Fibroblast of skin of right quadriceps (primary cell): ENCODE measurements at regions not wholly inside any gene's neighbourhood (a gene's known extent, or its start where the extent isn't known, plus 50 kb on each side); places are given as distances from the start of the nearest gene placed in this dataset.
"Not testable (repeated sequence)": the region's sequence is repeated elsewhere in the genome, so short reads cannot be mapped to it uniquely, and the experiment has no call there.

Experiments used
- DNase-seq: peaks from one replicate; pipeline ENCODE4 v3.0.0-alpha.2; 2013

DNA sequence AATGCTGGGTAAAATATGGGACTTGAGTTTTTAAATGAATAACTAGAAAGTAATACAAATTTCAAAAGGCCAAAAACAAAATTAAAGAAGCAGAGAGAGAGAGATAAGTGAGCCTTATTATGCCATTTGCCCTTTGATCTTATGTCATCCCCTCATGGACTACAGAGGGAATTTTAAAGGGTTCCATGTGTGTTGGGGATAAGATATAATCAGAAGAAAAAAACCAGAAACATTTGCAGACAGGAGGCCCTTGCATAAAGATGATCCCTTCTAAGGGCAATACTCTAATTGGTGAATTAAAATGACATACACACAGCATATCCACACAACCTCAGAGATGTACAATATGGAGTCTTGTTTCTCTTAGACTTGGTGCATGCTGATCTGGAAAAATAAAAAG lies 406.6 kb upstream of the LARGE1 start:
- DNase-seq: no peak

DNA sequence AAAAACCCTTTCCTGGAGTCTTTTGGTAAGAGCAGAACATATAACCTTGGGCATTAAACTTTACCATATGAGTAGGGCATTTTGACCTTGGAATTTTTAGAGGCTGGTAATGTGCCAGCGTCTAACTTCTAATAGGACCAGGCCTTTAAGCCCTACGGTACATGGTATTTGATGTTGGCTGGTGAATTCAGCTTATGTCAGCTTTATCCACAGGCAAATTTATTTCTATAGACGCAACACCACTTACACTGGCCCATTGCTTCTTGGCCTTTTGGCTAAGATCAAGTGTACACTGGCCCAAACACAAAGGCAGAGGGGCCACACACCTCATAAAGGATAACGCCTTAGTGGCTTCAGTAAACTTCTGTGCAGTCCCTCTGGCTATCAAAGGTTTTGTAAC lies 410.2 kb upstream of the LARGE1 start:
- no peak for DNase-seq

DNA sequence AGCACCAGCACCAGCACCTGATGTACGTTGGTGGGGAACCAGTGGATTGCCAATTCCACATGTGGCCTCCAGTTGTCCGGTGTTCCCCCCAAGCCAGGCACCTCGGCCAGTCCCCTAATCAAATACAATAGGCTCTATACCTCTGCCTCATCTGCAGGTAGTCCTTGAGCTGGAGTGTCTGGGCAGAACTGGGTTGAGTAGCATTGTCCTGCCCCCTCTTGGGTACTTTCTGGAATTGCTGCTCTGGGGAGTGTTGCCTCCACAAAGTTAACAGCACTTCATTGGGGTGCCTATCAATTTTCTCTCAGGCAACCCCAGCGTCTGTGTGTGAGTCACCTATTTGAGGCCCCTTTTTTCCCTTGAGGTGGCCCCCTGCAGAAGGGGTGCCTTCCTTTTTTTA lies 413.0 kb upstream of the LARGE1 start:
- no peak for DNase-seq

DNA sequence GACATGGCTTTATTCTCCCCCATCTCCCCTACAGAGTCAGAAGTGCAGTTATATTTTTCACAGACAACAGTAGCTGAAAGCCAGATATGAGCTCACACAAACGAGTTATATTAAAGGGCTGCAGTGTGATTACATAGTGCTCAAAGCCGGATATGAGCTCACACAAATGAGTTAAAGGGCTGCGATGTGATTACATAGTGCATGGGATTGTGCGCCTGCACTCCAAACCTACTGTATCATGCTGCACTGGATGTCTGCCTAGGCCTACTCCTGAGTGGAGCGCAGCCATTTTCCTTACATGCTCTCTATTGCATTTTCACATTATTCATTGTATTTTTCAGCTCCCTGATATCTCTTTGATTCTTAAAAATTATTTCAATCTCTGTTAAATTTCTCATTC lies 414.6 kb upstream of the LARGE1 start:
- no peak for DNase-seq

DNA sequence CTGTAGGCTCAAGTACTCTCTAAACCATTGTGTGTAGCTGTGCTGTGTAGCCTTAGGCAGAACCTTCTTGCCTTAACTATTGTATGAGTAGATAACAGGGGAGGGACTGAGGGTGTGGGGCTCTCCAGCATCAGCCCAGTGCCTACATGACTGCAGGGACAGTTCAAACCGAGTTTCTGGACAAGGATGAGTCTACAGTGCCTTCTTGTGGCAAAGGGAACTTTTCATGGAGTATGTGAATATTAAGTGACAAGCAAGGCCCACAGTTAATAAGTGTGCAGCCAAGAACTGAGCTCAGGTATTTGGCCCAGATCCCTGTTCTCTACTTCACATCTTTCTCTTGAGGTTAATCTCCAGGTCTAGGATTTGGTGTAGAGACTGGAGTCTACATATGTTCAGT lies 424.4 kb upstream of the LARGE1 start:
- DNase-seq: no peak

DNA sequence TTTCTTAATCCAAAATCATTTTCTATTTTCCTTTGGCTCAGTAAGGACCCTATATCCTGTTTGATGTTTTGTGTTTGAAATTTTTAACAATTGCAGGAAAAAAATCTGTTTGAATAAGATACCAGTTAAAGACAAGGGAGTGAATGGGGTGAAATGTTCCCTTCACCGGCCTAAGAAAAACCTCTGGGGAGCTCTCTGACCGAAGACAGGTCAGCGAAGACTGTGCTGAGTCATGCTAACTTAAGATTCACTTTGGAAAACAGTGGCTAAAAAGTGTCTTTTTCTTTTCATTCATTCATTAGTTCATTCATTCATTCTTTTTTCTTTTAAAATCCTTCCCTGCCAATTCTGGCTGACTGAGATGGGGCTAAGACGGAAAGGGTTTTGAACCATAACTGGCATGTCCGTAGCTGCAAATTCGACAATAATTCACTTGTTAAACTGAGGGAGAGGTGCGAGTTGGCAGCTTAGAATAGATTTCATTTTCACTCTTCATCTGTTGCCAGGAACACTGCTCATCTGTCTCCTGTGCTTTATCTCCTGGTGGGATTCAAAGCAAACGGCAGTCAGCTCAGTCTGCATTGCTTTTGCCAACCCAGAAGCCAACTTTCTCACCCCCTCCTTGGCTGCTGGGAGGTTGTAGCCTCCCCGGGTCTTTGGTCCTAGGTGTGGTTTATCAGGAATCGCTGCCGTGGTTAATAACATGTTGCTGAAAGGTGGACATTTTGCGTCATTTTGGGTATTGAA lies 434.0 kb upstream of the LARGE1 start:
- no peak for DNase-seq

DNA sequence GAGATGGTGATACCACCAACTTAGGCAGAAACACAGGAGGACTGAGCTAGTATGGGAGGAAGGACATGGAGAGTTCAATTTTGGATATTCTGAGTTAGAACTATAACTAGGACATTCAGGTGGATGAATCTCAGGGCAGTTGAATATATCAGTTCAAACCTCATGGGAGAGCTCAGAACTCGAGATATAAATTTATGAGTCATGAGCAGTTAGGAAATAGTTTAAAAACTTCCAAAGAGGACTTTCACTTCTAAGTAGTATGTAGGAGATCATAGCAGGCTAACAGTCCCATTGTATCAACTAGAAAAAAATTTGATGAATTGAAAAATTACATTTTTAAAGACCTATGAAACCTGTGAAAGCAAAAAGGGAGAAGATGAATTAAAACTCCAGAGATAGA lies 436.2 kb upstream of the LARGE1 start:
- DNase-seq: no peak

DNA sequence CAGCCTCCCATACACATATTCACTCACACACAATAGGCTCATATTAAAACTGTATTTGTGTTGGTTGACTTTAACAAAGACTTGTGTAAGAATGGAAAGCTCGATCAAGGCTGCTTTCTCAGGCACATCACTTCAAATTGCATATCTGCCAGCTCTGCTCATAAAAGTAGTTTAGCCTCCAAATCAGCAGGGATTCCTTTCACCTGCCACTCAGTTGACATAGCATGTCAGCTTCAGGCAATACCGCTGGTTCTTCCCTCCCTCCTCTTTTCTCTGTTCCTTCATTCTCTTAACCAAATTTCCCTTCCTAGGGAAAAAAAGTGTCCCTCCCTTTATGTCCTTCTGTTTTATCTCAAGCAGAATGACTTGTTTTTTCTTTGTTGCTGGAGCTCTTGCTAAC lies 450.4 kb upstream of the LARGE1 start:
- no peak for DNase-seq

DNA sequence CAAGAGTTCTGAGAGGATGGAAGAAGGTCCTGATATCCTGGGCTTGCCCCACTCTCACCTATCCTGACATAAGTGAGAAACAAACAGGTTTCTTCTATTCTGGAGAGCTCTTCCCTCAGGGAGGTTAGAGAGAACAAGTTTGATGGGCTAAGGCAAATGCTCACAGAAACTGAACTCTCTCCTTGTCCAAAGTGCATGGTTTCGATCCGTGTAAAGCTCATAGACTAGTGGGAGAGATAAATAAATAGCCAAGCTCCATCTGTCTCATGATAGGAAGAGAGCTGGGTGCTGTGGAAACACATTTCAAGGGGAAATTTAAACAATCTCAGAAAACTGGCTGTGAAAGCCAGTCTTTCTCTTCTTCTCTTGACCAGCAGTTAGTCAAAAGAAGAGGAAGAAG lies 459.5 kb upstream of the LARGE1 start:
- no peak for DNase-seq

DNA sequence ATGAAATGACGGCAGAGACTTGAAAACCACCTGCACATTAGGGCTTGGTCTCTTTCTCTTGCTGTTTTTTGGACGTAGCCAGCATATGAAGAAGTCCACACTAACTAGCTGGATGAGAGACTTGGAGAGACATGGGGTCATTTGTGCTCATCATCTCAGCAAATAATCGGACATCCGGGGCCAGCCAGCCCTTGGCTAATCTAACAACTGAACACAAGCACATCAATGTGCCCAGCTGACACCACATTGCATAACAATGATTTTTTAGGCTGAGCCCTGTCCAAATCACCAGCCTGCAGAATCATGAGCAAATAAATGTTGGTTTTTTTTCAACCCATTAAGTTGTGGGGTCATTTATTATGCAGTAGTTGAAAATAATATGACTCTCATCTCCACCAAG lies 460.3 kb upstream of the LARGE1 start:
- DNase-seq: no peak

DNA sequence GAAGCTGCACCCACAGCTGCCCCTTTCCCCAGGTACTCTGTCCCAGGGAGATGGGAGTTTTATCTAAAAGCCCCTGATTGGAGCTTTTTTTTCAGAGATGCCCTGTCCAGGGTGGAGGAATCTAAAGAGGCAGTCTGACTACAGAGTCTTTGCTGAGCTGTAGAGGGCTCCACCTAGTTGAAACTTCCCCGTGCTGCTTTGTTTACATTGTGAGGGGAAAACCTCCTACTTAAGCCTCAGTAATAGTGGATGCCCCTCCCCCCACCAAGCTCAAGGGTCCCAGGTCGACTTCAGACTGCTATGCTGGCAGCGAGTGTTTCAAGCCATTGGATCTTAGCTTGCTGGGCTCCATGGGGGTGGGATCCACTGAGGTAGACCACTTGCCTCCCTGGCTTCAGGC lies 470.1 kb upstream of the LARGE1 start:
- no peak for DNase-seq

DNA sequence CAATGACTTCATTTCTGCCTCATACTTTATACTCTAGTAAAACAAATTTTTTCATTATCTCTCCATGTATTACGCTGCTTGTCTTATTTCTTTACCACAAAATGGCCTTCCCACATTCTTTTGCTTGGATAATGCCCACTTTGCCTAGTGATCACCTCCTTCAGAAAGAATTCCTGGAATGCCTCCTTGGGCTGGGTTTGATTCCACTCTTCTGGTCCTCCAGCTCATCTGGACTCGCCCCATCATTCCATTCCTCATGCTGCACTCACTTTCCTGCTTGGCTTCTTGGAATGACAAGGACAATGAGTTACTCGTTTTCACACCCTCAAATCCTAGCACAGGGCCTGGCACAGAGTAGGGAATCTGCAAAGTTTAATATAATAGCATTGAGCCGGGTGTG lies 475.1 kb upstream of the LARGE1 start:
- DNase-seq: no peak

DNA sequence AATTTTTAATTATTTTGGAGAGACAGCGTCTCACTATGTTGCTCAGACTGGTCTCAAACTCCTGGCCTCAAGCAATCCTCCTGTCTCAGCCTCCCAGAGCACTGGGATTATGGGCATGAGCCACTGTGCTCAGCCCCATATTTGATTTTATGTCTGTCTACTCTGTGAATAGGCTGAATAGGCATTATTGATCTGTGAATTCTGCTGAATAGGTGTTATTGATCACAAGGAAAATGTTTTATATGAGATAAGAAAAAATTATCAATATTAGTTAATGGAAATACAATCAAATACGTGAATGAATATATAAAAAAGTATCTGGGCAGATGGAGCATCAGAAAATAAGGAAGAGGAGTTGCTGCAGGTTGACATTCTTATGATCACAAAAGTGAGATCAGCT lies 483.4 kb upstream of the LARGE1 start:
- DNase-seq: no peak

DNA sequence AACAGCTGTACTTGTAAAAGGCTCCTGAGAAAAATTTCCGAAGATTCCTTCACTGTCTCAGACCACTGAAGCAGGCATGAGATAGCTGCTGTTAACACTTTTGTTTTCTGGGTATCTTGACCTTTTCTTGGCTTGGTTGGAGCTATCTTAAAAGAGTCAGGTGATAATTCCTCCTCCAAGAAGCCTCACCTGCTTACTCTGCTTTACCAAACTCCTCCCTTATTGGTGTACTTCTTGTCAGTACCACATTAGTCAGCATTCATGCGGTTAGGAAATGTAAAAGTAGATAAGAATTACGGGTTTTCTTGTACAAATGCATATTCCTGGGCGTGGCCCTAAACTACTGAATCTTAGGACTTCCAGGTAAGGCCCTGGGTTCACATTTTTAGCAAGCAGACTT lies 489.8 kb upstream of the LARGE1 start:
- DNase-seq: no peak

DNA sequence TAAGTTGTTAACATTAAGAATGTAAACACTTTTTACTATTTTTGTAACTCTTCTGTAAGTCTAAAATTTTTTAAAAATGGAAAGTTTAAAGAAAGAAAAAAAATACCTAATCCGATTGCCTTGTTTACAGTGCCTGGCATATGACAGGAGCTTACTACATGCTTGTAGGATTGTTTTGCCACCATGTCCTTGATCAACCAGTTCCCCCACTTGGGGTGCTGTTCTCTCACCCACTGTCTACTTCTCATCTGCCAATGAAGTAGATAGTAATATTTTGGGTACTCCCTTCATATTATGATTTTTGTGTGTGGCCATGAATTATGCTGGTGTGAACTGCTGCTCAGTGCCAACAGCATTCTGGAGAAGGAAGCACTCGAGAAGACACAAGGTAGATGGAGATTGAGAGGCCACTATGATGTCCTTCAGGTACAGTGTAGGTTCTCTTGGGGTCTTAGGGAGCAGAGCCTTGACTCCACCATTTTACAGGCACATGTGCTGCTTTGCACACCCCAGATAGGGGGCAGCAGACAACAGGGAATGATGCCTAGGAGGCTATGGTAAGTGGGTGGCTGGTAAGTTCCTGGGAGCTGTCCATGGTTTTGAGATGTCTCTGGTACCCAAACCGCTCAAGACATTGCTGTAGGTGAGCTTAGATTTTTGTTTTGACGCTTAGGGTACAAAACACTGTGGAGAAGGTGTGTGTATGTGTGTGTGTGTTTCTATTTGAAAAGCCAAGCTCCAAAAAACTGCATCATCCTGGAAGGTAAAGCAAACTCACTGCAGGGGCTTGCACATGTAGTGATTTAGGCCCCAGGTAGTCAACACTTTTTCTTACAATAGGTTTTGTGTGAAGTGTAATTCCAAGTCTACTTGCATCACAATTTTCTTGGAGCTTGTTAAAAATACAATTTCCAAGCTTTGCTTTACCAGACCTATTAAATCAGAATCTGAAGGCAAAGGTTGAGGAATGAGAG lies 494.5 kb upstream of the LARGE1 start:
- peak; percentile 32 for DNase-seq

DNA sequence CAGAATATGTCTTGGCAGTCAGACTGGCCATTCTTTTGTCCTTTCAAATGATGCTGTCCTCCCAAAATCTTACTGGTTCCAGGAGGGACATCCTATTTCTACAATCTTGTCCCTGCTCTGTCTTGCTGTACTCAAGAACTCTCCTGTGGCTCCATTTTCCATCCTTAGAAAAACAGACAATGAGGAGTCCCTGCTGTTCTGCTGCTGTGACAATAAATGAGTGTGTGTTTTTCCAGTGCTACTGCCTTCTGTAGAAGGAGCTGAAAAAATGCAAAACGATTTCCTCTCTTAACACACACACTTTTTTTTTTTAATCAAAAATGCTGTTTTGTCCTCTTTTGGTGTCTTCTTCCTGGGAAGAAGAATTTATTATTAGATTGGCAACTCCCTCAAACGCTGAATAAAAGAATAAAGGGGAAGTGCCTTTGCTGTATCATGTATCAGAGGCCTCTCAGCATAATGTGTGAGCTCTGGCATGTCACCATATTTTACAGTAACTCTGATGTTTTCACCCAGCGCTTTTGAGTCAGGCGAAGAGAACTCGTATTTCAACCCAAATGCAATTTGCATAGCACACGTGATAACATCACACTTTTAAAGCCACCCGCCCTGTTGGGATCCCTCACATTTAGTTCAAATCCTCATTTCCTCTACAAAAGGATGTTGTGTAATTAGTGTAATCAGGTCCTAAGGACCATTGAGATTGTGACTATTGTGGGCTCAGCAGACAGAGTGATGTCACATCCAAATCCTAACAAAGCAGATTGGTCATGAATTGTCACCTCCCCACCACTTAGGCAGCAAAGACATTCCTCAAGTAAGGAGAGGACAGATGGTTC lies 496.0 kb upstream of the LARGE1 start:
- DNase-seq: no peak

DNA sequence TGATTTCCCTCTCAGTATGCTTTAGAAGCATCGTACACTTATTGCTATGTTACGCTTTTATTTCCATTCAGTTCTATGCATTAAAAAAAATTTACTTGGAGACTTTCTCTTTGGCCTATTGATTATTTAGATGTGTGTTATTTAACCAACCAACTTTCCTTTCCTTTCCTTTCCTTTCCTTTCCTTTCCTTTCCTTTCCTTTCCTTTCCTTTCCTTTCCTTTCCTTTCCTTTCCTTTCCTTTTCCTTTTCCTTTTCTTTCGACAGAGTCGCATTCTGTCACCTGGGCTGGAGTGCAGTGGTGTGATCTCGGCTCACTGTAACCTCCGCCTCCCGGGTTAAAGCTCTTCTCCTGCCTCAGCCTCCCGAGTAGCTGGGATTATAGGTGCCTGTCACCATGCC lies 502.7 kb upstream of the LARGE1 start:
- DNase-seq: not testable (repeated sequence)

DNA sequence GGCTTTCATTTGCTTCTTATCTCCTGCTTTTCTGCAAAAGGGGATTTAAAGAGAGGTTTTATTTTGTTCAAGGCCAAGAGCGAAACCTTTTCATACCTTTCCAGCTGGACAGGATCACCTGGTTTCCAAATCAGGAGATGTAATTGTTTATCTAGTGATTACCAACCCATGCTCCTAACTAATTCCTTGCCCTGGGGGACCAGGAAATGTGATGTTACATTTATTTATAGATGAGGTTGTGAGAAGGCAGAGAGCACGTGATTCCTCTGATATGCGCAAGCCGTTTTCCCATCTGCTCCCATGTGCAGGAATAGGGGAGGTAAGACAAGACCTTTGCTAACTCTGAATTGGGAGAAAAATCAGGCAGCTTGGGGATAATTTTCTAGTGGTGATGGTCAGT lies 507.2 kb upstream of the LARGE1 start:
- DNase-seq: no peak

DNA sequence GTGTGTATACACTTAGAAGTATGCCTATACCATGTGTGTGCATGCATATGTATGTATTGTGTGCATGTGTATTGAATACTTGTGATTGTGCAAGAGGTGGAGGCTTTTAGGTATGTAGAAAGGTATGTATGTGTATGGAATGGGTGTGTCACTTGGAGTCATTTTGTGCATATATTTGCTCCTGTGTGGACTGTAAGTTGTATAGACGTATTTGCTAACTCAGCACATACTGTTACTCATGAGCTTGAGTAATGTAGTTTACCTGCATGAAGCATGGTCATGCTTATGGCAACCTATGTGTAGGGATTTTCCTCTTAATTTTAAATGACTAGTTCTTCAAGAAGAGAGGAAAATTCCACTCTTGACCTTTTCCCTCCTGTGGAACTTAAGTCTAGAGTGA lies 507.6 kb upstream of the LARGE1 start:
- DNase-seq: no peak

DNA sequence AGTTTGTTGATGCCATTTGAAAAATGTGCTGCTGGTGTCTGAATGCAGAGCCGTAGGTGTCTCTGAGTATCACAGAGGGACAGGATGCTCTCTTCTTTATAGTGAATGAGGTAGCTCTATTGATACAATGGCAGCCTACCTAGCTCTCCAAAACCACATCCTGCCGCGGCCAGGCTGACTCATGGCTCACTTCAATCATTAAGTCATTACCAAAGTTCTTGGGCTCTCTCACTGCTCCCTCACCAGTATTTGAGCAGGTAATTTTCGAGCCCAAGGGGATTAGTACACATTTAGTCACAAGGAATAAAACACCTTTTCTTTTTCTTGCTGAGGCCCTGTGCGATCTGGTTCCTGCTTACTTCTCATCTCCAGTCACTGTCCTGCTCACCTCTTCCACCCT lies 509.0 kb upstream of the LARGE1 start:
- no peak for DNase-seq

DNA sequence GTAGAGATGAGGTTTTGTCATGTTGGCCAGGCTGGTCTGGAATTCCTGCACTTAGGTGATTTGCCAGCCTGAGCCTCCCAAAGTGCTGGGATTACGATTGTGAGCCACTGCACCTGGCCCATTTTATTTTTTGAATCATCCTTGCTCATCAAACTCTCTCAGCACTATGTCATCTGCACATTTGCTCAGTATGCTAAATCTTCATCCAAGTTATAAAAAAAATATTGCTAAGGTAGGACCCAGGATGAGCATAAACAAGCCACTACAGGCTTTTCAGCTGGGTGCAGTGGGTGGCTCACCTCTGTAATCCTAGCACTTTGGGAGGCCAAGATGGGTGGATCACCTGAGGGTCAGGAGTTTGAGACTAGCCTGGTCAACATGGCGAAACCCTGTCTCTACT lies 510.1 kb upstream of the LARGE1 start:
- no peak for DNase-seq

DNA sequence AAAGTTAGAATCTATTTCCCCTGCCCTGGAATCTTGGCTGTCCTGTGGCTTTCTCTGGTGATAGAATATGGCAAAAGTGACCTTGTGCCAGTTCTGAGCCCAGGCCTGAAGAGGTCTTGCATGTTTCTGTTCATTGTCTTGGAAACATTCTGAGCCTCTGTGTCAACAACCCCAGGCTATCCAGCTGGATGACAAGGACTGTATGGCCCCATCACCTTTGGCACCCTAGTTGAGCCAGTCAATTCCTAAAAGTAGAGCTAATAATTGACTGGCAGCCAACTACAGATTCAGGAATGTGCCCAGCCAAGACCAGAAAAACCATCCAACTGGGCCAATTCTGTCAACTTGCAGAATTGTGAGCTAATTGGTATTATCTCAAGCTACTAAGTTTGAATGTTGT lies 514.1 kb upstream of the LARGE1 start:
- no peak for DNase-seq

DNA sequence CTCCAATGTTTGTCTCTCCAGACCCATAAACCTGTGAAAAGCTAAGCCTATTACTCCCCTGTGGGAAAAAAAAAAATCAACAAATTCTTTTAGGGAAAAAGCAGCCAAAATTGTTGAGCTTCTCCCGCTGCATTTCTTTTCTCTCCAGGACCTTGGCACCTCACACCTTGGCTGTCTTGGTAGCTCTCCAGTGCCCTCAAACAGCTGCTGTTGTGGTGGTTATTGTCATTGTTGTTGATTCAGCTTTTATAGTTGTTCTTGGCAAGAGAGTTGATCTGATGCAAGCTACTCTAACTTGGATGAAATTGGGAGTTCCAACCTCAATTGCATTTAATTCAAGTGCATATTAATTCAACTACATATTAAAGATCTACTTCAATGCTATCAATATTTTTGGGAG lies 516.9 kb upstream of the LARGE1 start:
- DNase-seq: no peak
